ENCODE measurements at regions not wholly inside any gene's neighbourhood (a gene's known extent, or its start where the extent isn't known, plus 50 kb on each side); places are given as distances from the start of the nearest gene placed in this dataset.

GRCh38 chr4:154999950-155000578 lies 208.4 kb upstream of the NPY2R start:
- Histone ChIP-seq H3K27me3 (ENCODE audit: control insufficient read depth, low read length) (no peaks in the 10 kb centered on the region), H3K27ac (ENCODE audit: low read depth, low read length) (no peak overlapping the region), H3K9me3 (ENCODE audit: control insufficient read depth, insufficient read depth, low read length) (0 out of 2 replicates have a peak, but pooled peaks cover 2% of the 10 kb centered on the region), H3K4me1 (ENCODE audit: control insufficient read depth, low read length) (no peaks in the 10 kb centered on the region), H4K20me1 (ENCODE audit: control insufficient read depth, insufficient read depth, low read depth, low read length) (no peaks in the 10 kb centered on the region), H3K4me2 (ENCODE audit: low read length) (no peak overlapping the region), H3K79me2 (ENCODE audit: control insufficient read depth, low read length) (no peaks in the 10 kb centered on the region), H3K36me3 (ENCODE audit: control insufficient read depth, low read length) (no peaks in the 10 kb centered on the region), H3K4me3 (ENCODE audit: low read length) (no peak overlapping the region), H3K9me2 (replicated peaks; ENCODE audit: control insufficient read depth, low read length) (no peaks in the 10 kb centered on the region), H3F3A (ENCODE audit: control insufficient read depth, insufficient read depth) (no peaks in the 10 kb centered on the region)
- no peak for TF ChIP-seq CTCF (IDR thresholded peaks at IDR 0.05; ENCODE audit: low read depth, low read length, poor library complexity, severe bottlenecking)

- no peaks in the 10 kb centered on the region for H3K79me2 ChIP-seq (ENCODE audit: control insufficient read depth, low read length)
- H4K20me1 ChIP-seq (ENCODE audit: control insufficient read depth, insufficient read depth, low read depth, low read length) = no peaks in the 10 kb centered on the region
- no peaks in the 10 kb centered on the region for H3K4me1 ChIP-seq (ENCODE audit: control insufficient read depth, low read length)
- no peak overlapping the region for H3K27ac ChIP-seq (ENCODE audit: low read depth, low read length)
- no peaks in the 10 kb centered on the region for H3K9me2 ChIP-seq (replicated peaks; ENCODE audit: control insufficient read depth, low read length)
- TF ChIP-seq CTCF (IDR thresholded peaks at IDR 0.05; ENCODE audit: low read depth, low read length, poor library complexity, severe bottlenecking) (no peak), EZH2phosphoT487 (IDR thresholded peaks at IDR 0.05; ENCODE audit: borderline replicate concordance, low read length) (no peak)
- H3K4me3 ChIP-seq (ENCODE audit: low read length) = no peak overlapping the region
- no peaks in the 10 kb centered on the region for H3K27me3 ChIP-seq (ENCODE audit: control insufficient read depth, low read length)
- no peak overlapping the region for H3K4me2 ChIP-seq (ENCODE audit: low read length)
- no peaks in the 10 kb centered on the region for H3F3A ChIP-seq (ENCODE audit: control insufficient read depth, insufficient read depth)
- no peaks in the 10 kb centered on the region for H3K36me3 ChIP-seq (ENCODE audit: control insufficient read depth, low read length)
- 0 out of 2 replicates have a peak, but pooled peaks cover 2% of the 10 kb centered on the region for H3K9me3 ChIP-seq (ENCODE audit: control insufficient read depth, insufficient read depth, low read length)
Measured at GRCh38 chr4:155001251-155001650, 207.2 kb upstream of the NPY2R start.

GRCh38 chr4:155005395-155006090 lies 202.9 kb upstream of the NPY2R start:
- no peak overlapping the region for H3K27ac ChIP-seq (ENCODE audit: low read depth, low read length)
- H3K27me3 ChIP-seq (ENCODE audit: control insufficient read depth, low read length) = no peaks in the 10 kb centered on the region
- H3F3A ChIP-seq (ENCODE audit: control insufficient read depth, insufficient read depth) = no peaks in the 10 kb centered on the region
- H3K9me2 ChIP-seq (replicated peaks; ENCODE audit: control insufficient read depth, low read length) = no peaks in the 10 kb centered on the region
- no peak overlapping the region for H3K4me2 ChIP-seq (ENCODE audit: low read length)
- 0 out of 2 replicates have a peak, but pooled peaks cover 2% of the 10 kb centered on the region for H3K9me3 ChIP-seq (ENCODE audit: control insufficient read depth, insufficient read depth, low read length)
- H4K20me1 ChIP-seq (ENCODE audit: control insufficient read depth, insufficient read depth, low read depth, low read length) = no peaks in the 10 kb centered on the region
- no peaks in the 10 kb centered on the region for H3K4me1 ChIP-seq (ENCODE audit: control insufficient read depth, low read length)
- no peak for TF ChIP-seq EZH2phosphoT487 (IDR thresholded peaks at IDR 0.05; ENCODE audit: borderline replicate concordance, low read length)
- no peak overlapping the region for H3K4me3 ChIP-seq (ENCODE audit: low read length)
- no peaks in the 10 kb centered on the region for H3K36me3 ChIP-seq (ENCODE audit: control insufficient read depth, low read length)
- no peaks in the 10 kb centered on the region for H3K79me2 ChIP-seq (ENCODE audit: control insufficient read depth, low read length)

GRCh38 chr4:155007660-155008176 lies 200.7 kb upstream of the NPY2R start:
- Histone ChIP-seq H3K9me2 (replicated peaks; ENCODE audit: control insufficient read depth, low read length) (no peaks in the 10 kb centered on the region), H4K20me1 (ENCODE audit: control insufficient read depth, insufficient read depth, low read depth, low read length) (no peaks in the 10 kb centered on the region), H3K27me3 (ENCODE audit: control insufficient read depth, low read length) (no peaks in the 10 kb centered on the region), H3K4me1 (ENCODE audit: control insufficient read depth, low read length) (no peaks in the 10 kb centered on the region), H3K4me2 (ENCODE audit: low read length) (no peak overlapping the region), H3F3A (ENCODE audit: control insufficient read depth, insufficient read depth) (no peaks in the 10 kb centered on the region), H3K4me3 (ENCODE audit: low read length) (no peak overlapping the region), H3K27ac (ENCODE audit: low read depth, low read length) (no peak overlapping the region), H3K79me2 (ENCODE audit: control insufficient read depth, low read length) (no peaks in the 10 kb centered on the region), H3K9me3 (ENCODE audit: control insufficient read depth, insufficient read depth, low read length) (no peaks in the 10 kb centered on the region), H3K36me3 (ENCODE audit: control insufficient read depth, low read length) (no peaks in the 10 kb centered on the region)
- TF ChIP-seq EZH2phosphoT487 (IDR thresholded peaks at IDR 0.05; ENCODE audit: borderline replicate concordance, low read length) = no peak
- no peak for TF ChIP-seq CTCF (IDR thresholded peaks at IDR 0.05; ENCODE audit: low read depth, low read length, poor library complexity, severe bottlenecking)
